ENCODE measurements at regions not wholly inside any gene's neighbourhood (a gene's known extent, or its start where the extent isn't known, plus 50 kb on each side); places are given as distances from the start of the nearest gene placed in this dataset.

GRCh38 chr2:66691031-66691965 lies 256.4 kb downstream of the MEIS1 start:
- DNase-seq, result no peak

- no peak for DNase-seq
Measured at GRCh38 chr2:66692521-66693054, 257.7 kb downstream of the MEIS1 start.

GRCh38 chr2:66693076-66693965 lies 258.4 kb downstream of the MEIS1 start:
- no peak for DNase-seq

- DNase-seq, result no peak
Measured at GRCh38 chr2:66694087-66694860, 259.3 kb downstream of the MEIS1 start.

GRCh38 chr2:66695226-66695735 lies 260.4 kb downstream of the MEIS1 start:
- no peak for DNase-seq

GRCh38 chr2:66696374-66696773 lies 261.4 kb downstream of the MEIS1 start:
- peak; percentile 51 for DNase-seq

- DNase-seq, result no peak
Measured at GRCh38 chr2:66696886-66697285, 262.0 kb downstream of the MEIS1 start.

GRCh38 chr2:66697366-66697765 lies 262.4 kb downstream of the MEIS1 start:
- no peak for DNase-seq

- DNase-seq, result peak; percentile 51
Measured at GRCh38 chr2:66698091-66698490, 263.2 kb downstream of the MEIS1 start.

- peak; percentile 45 for DNase-seq
Measured at GRCh38 chr2:66698576-66699239, 263.8 kb downstream of the MEIS1 start.

GRCh38 chr2:66699416-66699792 lies 264.5 kb downstream of the MEIS1 start:
- DNase-seq, result peak; percentile 28

GRCh38 chr2:66699793-66700676 lies 265.1 kb downstream of the MEIS1 start:
- DNase-seq, result peak; percentile 70

- peak; percentile 25 for DNase-seq
Measured at GRCh38 chr2:66700677-66701066, 265.7 kb downstream of the MEIS1 start.

- DNase-seq, result no peak
Measured at GRCh38 chr2:66701251-66701650, 266.3 kb downstream of the MEIS1 start.

- DNase-seq, result no peak
Measured at GRCh38 chr2:66701656-66702055, 266.7 kb downstream of the MEIS1 start.

GRCh38 chr2:66702301-66702700 lies 267.4 kb downstream of the MEIS1 start:
- peak; percentile 46 for DNase-seq

- DNase-seq, result no peak
Measured at GRCh38 chr2:66704786-66705185, 269.9 kb downstream of the MEIS1 start.

- no peak for DNase-seq
Measured at GRCh38 chr2:66714610-66715009, 279.7 kb downstream of the MEIS1 start.

- no peak for DNase-seq
Measured at GRCh38 chr2:66717218-66717905, 282.4 kb downstream of the MEIS1 start.

- no peak for DNase-seq
Measured at GRCh38 chr2:66717973-66718372, 283.0 kb downstream of the MEIS1 start.
